Right cardiac atrium (tissue), 5 donors: ENCODE measurements at regions not wholly inside any gene's neighbourhood (a gene's known extent, or its start where the extent isn't known, plus 50 kb on each side); places are given as distances from the start of the nearest gene placed in this dataset.
"Not testable (repeated sequence)": the region's sequence is repeated elsewhere in the genome, so short reads cannot be mapped to it uniquely, and the experiment has no call there.

Source experiments
- ATAC-seq, 2 donors: fragments of 200-7000 bp; cut with Tn5 transposase; one replicate each; pipeline versions ENCODE4 v1.8.0 to v1.9.1; 2020; ENCODE audit warnings: moderate library complexity in 2 of 2, mild to moderate bottlenecking in 1 of 2
- DNase-seq, 3 donors: peaks; one replicate each; pipeline ENCODE4 v3.0.0-alpha.2; 2020
- H3K27ac ChIP-seq: one replicate; pipeline ENCODE4 v1.5.1; 2013; ENCODE audit warnings: mild to moderate bottlenecking, low read length, control low read depth, moderate library complexity
- H3K27me3 ChIP-seq: one replicate; pipeline ENCODE4 v1.6.1; 2013; ENCODE audit not compliant: control insufficient read depth, insufficient read depth
- H3K4me1 ChIP-seq: one replicate; pipeline ENCODE4 v1.6.1; 2013; ENCODE audit warnings: low read length; ENCODE audit not compliant: control insufficient read depth, insufficient read depth
- H3K4me3 ChIP-seq: one replicate; pipeline ENCODE4 v1.5.1; 2013; ENCODE audit warnings: low read length, control low read depth
- H3K9me3 ChIP-seq: one replicate; pipeline ENCODE4 v1.6.1; 2013; ENCODE audit warnings: low read length; ENCODE audit not compliant: control insufficient read depth
- WGBS: extraction: QIAGEN DNeasy Blood & Tissue Kit; methylation state at CpG from one replicate; pipeline ENCODE4 v1.1.7; 2013; 5-methylcytosine and 5-hydroxymethylcytosine counted together
- intact Hi-C, 4 donors: fragments of 100-400 bp; cut with DNase I; formaldehyde crosslinking; loops; one replicate each; pipeline versions ENCODE4 v1.11.0 to v1.14.0; 2022 to 2023
- donor health status: healthy with polysubstance abuse.
- donor health status: DM: no; HTN: yes; CAD: no.
- donor health status: DM: no; HTN: no; CAD: no.
- donor health status: DM: no; HTN: yes; CAD: no; lungs with severe emphysema.
- donor health status: DM: yes; HTN: yes; CAD: no.

- Histone ChIP-seq H3K9me3 (no peaks in the 10 kb centered on the region), H3K27me3 (no peaks in the 10 kb centered on the region), H3K27ac (no peak overlapping the region), H3K4me3 (no peak overlapping the region), H3K4me1 (no peaks in the 10 kb centered on the region)
- WGBS: 79% methylated on average over 5 of the region's 5 CpGs
- no peak for DNase-seq
- intact Hi-C loops: no loop called here
- ATAC-seq: no peak
These were observed 598.4 kb downstream of the ACTL7B start for GRCh38 chr9:108257382-108257781.

GRCh38 chr9:108254236-108254635 lies 601.5 kb downstream of the ACTL7B start:
- intact Hi-C loops: no loop called here
- H3K27me3 ChIP-seq: no peaks in the 10 kb centered on the region
- no peaks in the 10 kb centered on the region for H3K9me3 ChIP-seq
- 65% methylated on average over 2 of the region's 2 CpGs for WGBS
- H3K27ac ChIP-seq: no peak overlapping the region
- H3K4me3 ChIP-seq: no peak overlapping the region
- DNase-seq: no peak
- no peaks in the 10 kb centered on the region for H3K4me1 ChIP-seq
- ATAC-seq: no peak

GRCh38 chr9:108247391-108247790 lies 608.4 kb downstream of the ACTL7B start:
- H3K4me3 ChIP-seq, intact Hi-C loops, ATAC-seq, H3K4me1 ChIP-seq, H3K27me3 ChIP-seq, H3K27ac ChIP-seq, DNase-seq, H3K9me3 ChIP-seq: not testable (repeated sequence)
- WGBS: 90% methylated on average over 3 of the region's 3 CpGs

GRCh38 chr9:108245901-108246300 lies 609.9 kb downstream of the ACTL7B start:
- H3K4me3 ChIP-seq: no peak overlapping the region
- intact Hi-C loops: no loop called here

GRCh38 chr9:108245331-108245730 lies 610.5 kb downstream of the ACTL7B start:
- no peaks in the 10 kb centered on the region for H3K4me1 ChIP-seq
- no peak for ATAC-seq
- H3K27ac ChIP-seq: no peak overlapping the region
- intact Hi-C loops: no loop called here
- H3K9me3 ChIP-seq: no peaks in the 10 kb centered on the region
- no peaks in the 10 kb centered on the region for H3K27me3 ChIP-seq
- 51% methylated on average over 2 of the region's 2 CpGs for WGBS
- no peak overlapping the region for H3K4me3 ChIP-seq
- DNase-seq: no peak

More at GRCh38 chr9:108245901-108246300, 609.9 kb downstream of the ACTL7B start:
- Histone ChIP-seq H3K4me1 (no peaks in the 10 kb centered on the region), H3K27ac (no peak overlapping the region), H3K9me3 (no peaks in the 10 kb centered on the region), H3K27me3 (no peaks in the 10 kb centered on the region)
- 93% methylated on average over 1 of the region's 1 CpG for WGBS
- ATAC-seq (no peak), DNase-seq (no peak)

- no peaks in the 10 kb centered on the region for H3K27me3 ChIP-seq
- DNase-seq (no peak), ATAC-seq (no peak)
- no peak overlapping the region for H3K27ac ChIP-seq
- H3K4me1 ChIP-seq: no peaks in the 10 kb centered on the region
- intact Hi-C loops: no loop called here
- H3K9me3 ChIP-seq: no peaks in the 10 kb centered on the region
- H3K4me3 ChIP-seq: no peak overlapping the region
These were observed 611.1 kb downstream of the ACTL7B start for GRCh38 chr9:108244686-108245085.

GRCh38 chr9:108241384-108242073 lies 614.3 kb downstream of the ACTL7B start:
- Histone ChIP-seq H3K4me1 (no peaks in the 10 kb centered on the region), H3K27me3 (no peaks in the 10 kb centered on the region), H3K9me3 (no peaks in the 10 kb centered on the region), H3K4me3 (no peak overlapping the region), H3K27ac (no peak overlapping the region)
- intact Hi-C loops: no loop called here
- ATAC-seq: no peak
- WGBS: 80% methylated on average over 1 of the region's 1 CpG
- no peak for DNase-seq

- no peak for ATAC-seq
- intact Hi-C loops: no loop called here
- no peak overlapping the region for H3K27ac ChIP-seq
- no peak for DNase-seq
- H3K4me1 ChIP-seq: no peaks in the 10 kb centered on the region
- WGBS: 75% methylated on average over 2 of the region's 2 CpGs
- H3K27me3 ChIP-seq: no peaks in the 10 kb centered on the region
- H3K9me3 ChIP-seq: no peaks in the 10 kb centered on the region
- no peak overlapping the region for H3K4me3 ChIP-seq
These were observed 616.0 kb downstream of the ACTL7B start for GRCh38 chr9:108239696-108240321.

- 76% methylated on average over 3 of the region's 3 CpGs for WGBS
These were observed 620.2 kb downstream of the ACTL7B start for GRCh38 chr9:108235609-108236008.

GRCh38 chr9:108234811-108235210 lies 621.0 kb downstream of the ACTL7B start:
- H3K9me3 ChIP-seq: no peaks in the 10 kb centered on the region
- H3K4me1 ChIP-seq: no peaks in the 10 kb centered on the region
- H3K4me3 ChIP-seq: no peak overlapping the region
- WGBS: 74% methylated on average over 5 of the region's 5 CpGs
- no peaks in the 10 kb centered on the region for H3K27me3 ChIP-seq
- no peak overlapping the region for H3K27ac ChIP-seq
- intact Hi-C loops: no loop called here
- ATAC-seq (no peak), DNase-seq (no peak)

More at GRCh38 chr9:108235609-108236008, 620.2 kb downstream of the ACTL7B start:
- no peaks in the 10 kb centered on the region for H3K9me3 ChIP-seq
- no peak overlapping the region for H3K4me3 ChIP-seq
- no peak for ATAC-seq
- intact Hi-C loops: no loop called here
- DNase-seq: no peak
- H3K27ac ChIP-seq: no peak overlapping the region
- no peaks in the 10 kb centered on the region for H3K4me1 ChIP-seq
- no peaks in the 10 kb centered on the region for H3K27me3 ChIP-seq

- Histone ChIP-seq H3K9me3 (no peaks in the 10 kb centered on the region), H3K4me1 (no peaks in the 10 kb centered on the region), H3K27me3 (no peaks in the 10 kb centered on the region), H3K27ac (no peak overlapping the region), H3K4me3 (no peak overlapping the region)
- intact Hi-C loops: no loop called here
- WGBS: 69% methylated on average over 5 of the region's 5 CpGs
- DNase-seq (no peak), ATAC-seq (no peak)
These were observed 630.5 kb downstream of the ACTL7B start for GRCh38 chr9:108225149-108225800.
